GM12801 (cell line): ENCODE measurements at regions not wholly inside any gene's neighbourhood (a gene's known extent, or its start where the extent isn't known, plus 50 kb on each side); places are given as distances from the start of the nearest gene placed in this dataset.

ENCODE experiments used
- CTCF ChIP-seq: IDR thresholded peaks from one replicate; pipeline ENCODE4 v1.5.1; 2011; ENCODE audit warnings: control low read depth; ENCODE audit not compliant: insufficient read length; ENCODE audit errors: extremely low read depth

DNA sequence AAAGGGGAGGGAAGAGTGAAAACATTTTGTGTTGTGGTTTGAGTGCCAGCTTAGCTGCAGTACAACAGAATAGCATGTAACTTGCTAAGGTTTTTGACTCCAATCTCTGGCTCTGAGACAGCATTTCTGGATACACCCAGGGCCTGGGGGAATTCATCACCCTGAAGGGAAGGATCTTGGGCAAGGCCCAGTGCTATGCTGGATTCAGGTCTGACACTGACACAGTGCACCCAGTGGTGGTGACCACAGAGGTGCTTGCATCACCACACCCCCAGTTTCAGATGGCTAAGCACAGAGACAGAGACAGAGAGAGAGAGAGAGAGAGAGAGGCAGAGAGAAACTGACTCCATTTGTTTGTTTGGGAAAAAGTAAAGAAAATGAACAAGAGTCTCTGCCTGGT, 74.1 kb upstream of the KBTBD8 start:
- no peak for TF ChIP-seq CTCF

DNA sequence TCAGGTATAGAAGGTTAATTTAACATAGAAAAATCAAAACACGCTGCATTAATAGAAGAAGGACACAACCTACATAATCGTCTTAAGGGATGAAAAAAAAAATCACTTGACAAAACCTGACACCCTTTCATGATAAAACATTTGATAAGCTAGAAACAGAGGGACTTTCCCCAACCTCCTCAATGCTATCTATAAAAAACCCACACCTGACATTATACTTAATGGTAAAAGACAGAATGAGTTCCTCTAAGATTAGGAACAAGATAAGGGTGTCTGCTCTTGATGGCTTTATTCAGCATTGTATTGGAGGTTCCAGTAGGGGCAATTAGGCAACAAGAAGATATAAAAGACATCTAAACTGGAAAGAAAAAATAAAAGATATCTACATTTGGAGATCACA, 69.9 kb upstream of the KBTBD8 start:
- TF ChIP-seq CTCF, result no peak

DNA sequence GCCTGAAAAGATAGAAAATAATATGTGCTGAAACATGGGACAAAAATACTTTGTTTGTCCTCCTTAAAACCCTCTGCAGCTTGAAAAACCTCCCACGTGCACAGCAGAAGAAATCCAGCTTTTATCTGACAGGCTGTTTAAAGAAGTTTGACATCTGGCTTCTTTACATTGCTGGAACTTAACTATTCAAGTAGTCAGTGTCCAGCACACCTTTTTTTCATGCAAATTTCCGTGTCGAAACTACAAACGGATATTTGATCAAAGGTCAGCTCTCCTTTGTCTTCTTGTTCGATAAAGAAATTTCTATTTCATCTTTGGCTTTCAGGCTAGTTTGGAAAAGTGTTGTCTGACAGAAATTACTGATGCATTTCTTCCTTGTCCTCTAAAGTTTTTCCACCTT, 66.8 kb upstream of the KBTBD8 start:
- no peak for TF ChIP-seq CTCF

DNA sequence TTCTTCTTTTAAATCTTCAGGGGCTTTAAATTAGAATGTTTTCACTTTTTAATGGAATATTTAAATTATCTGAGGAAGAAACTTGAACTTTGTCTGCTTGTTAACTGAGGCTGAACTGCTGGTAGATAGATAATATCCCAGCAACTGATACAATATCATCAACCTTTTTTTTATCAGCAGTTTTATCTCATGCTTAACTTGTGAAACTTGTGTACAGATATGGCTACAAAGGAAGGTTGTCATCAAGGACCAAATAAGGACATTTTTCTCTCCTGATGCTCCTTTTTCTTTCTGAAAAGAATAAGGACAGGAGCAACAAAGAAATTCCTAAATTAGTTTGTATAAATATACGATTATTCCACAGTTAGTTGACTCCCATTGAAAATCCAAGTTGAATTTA, 66.4 kb upstream of the KBTBD8 start:
- no peak for TF ChIP-seq CTCF

DNA sequence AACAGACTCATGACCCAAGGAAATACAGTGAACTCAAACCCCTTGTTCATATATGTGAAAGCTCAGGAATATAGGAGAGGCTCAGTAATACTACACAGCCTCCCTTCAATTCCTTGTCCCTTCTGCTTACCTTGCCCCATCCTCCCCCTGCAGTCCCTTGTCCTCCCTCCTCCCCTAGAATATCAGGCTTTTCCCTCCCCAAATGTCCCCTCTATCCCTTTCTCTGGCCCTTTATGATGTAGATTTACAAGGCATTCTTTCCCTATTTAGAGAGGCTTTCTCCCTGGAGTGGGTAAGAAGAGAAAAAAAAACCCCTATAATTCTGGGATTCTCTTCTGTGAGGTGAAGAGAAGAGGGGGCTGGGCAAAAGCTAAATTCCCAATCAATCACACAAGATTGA, 64.9 kb upstream of the KBTBD8 start:
- no peak for TF ChIP-seq CTCF

DNA sequence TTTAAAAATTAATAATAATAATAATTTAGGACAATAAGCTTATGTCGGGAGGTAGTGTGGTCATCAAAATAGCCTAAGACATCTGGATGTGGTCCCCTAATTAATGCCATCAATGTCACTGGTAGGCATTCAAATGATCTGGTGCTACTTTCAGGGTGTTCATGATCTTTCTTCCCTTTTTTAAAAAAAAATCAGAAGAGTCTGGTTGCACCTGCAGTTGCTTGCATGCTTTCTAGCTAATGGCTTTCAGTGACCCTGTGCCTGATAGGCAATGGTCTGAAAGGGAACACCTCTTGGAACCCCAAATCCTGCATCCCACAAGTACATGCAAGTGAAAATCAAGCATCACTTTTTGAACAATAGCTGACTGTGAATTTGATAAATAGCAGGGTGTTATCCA, 64.1 kb upstream of the KBTBD8 start:
- no peak for TF ChIP-seq CTCF

GRCh38 chr3:66934725-66935124, 63.4 kb upstream of the KBTBD8 start:
- no peak for TF ChIP-seq CTCF
